ENCODE measurements at regions not wholly inside any gene's neighbourhood (a gene's known extent, or its start where the extent isn't known, plus 50 kb on each side); places are given as distances from the start of the nearest gene placed in this dataset.
A peak's percentile ranks its signal among the peaks of the same experiment; 100 is the strongest.
"Not testable (repeated sequence)": the region's sequence is repeated elsewhere in the genome, so short reads cannot be mapped to it uniquely, and the experiment has no call there.

DNA sequence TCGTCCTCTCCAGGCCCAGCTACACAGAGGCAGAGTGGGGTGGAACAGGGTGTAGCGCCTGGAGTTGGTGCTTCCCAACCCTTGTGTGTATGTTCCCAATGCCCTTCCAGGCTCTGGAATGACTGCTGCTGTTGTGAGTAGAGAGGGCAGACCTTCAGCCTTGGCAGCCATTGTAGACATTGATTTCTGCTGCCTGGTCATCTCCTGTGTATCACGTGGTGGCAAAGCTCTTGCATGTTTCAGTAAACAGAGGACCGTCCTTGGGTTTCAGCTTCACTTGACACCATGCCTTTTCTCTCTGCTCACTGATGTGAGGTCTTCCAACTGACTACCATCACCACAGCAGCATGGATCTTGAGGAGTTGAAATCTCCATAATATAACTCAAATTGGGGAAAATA is 397.9 kb downstream of the COG6 start:
- no peak for DNase-seq

DNA sequence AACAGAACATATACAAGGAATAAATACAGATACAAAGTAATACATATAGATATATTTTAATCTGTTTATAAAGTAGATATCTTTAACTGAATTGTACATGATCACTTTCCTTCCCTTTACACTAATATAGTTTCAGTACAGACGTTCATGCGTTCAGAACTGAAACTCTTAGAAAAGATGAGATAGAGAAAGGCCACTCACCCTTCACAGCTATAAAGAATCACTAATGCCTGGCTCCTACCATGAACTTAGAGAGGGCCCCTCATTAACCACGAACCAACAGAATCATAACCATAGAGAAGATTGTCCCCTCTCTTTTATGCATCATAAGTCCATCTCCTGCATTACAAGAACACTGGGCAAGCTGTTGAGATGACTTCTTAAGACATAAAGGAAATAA is 399.0 kb downstream of the COG6 start:
- not testable (repeated sequence) for DNase-seq

DNA sequence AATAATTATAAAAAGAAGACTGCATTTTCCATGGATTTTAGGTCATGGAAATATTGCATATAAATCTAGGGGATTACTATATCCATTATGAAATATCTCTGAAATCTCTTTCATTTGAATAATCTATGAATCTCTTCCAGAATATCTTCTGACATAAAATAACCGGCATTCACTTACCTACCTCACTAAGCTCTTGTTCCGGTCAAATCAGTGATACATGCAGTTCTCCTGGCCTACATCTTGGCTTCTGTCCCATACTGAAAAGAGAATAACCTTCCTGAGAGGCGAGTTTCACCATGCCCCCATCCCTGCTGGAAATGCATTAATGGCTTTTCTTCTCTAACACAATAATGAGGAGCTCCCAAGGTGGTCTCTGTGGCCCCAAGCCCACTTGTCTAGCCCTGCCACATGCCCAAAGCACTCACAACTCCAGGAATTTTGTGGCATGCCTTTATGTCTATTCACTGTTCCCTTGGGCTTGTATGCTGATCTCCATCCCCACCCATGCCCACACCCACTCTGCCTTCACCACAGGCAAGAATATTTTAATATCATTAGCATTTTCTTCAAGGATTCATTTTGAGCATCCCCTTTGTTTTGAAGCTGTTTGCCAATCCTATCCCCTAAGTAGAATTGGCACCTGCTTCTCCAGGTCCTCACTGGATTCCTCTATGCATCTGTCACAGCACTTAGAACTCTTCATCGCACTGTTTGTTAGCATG is 401.6 kb downstream of the COG6 start:
- DNase-seq, result no peak

DNA sequence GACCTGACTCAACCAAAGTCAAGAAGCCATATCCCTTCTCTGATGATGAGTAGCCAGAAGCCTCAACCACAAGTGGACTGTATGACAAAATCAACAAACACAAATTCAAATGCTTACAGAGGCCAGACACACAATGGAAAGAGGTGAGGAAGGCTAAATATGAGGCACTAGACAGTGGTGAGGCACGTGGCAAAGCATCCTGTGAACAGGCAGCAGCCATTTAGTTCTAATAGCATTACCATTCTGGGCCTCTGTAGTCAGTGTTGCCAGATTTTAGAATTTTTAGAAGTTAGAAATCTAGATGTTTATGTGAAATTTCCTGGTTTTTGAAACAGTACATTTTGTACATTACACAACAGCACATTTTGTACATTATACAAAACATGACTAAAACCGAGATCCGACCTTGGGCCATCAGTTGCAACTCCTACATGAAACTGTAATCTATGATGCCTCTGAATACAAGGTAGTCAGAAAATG is 403.3 kb downstream of the COG6 start:
- DNase-seq, result no peak

DNA sequence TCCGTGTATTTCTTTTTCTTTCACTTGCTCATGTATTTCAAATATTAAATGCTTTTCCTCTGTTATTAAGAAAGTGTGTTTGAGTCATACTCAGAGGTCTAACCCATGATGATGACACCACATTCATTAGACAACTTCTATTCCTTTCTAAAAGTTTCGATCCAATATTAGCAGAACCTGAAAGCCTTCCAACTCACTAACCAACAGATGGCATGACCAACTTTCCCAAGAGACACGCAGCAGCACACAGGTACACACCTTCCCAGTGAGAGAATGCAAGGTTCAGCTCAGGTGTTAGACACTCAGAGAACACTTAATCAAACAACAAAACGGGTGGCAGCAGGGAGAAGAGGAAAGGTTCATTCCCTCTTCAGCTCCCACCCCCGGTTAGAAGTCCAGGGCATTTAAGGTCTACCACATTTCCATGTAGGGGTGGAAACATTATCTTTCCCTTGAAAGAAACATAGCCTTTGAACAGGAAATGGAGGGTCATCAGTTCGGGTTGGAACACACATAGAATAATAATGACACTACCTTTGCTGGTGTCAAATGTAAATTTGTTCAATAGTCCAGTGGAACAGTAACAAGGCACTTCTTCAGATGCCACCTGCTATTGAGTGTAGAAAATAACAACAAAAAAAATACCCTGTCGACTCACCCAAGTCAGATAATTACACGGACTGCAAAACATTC is 404.2 kb downstream of the COG6 start:
- no peak for DNase-seq

DNA sequence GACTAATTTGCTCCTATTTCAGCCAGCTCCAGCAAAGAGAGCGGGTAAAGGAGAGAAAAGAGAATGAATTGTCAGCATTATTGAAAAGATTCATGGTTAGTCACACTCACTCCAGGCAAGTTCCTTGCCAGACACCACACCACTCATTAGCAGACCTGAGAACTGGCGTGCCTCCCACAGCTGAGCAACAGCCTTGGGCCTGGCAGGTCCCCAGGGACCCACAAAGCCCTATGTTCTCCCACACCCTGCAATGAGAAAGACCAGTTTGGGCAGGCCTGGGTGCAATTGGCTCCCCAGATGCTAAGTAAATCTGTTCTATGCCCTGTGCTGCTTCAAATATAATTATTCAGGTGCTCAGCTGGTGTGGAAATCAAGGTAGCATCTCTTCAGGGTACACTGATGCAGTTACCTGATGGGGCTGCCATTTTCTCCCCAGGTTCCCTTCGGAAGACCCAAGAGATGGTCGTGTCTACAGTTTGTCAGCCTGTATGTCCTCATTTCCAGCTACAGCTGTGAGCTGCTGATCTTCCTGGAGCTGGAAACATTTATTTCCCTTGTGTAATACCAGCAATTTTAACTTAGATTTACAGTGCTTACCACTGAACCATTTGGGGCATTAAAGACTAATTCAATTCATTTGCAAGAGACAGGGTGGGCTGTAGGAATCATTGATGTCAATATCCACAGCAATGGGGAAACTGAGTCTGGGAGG is 405.0 kb downstream of the COG6 start:
- DNase-seq, result peak in 1 of 2 donors; percentile 14

DNA sequence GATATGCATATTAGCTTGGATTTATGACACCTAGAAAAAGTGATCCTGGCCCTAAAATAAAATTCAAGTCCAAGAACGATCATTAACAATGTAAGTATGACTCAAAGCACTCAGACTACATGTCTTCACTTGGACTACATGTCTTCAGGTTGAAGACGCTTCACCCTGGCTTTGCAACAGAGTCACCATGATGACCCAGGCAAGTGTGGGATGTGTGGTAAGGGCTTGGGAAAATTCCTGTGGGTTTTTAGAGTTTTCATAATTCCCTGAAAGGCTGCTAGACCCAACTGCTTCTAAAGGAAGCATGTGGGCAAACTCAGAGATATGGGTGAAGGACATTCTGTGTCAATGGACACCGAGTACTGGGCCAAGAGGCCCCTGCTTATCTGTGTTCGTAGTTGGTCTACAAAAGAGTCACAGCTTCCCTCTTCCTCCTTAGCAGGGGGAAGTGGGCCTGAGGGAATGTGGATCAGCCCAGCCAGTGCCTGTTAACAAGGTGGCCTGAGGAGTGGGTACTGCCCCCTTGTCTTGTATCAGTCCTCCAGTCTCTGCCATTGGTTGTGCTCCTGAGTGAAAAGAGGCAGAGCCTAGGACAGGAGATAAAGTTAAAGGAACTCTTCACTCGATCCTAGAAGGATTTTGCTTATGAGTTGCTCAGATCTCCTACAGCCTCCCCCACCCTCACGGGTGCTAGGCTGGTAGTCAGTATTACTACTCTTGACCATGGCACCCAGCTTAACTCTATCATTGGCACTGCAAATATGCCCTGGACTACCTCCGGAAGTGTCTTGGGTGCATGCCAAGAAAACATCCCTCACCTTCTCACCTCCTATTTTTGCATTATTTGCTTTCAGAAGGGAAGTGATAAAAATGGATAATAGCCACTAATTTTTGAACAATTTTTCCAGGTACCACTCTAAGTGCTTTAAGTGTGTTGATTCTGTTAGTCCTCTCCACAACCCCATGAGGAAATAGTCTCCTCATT is 406.3 kb downstream of the COG6 start:
- no peak for DNase-seq

DNA sequence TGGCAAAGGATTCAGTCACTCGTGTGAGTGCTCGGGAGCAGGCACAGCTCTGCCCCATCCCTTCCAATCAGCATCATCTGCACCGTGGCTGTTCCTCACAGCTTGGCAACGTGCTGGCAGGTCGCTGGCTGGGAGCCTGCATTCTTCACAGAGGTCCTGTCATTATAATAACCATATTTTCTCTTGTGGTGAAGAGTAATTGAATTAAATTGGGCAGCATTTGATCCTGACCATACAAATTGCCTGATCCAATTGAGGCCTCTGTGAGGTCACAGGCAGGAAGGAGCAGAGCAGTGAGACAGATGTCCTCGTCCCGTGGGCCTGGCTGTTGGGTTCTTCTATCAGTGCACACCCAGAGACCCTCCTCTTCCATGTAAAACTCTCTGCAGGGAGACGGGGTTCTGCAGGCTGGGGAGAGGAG is 407.8 kb downstream of the COG6 start:
- no peak for DNase-seq

DNA sequence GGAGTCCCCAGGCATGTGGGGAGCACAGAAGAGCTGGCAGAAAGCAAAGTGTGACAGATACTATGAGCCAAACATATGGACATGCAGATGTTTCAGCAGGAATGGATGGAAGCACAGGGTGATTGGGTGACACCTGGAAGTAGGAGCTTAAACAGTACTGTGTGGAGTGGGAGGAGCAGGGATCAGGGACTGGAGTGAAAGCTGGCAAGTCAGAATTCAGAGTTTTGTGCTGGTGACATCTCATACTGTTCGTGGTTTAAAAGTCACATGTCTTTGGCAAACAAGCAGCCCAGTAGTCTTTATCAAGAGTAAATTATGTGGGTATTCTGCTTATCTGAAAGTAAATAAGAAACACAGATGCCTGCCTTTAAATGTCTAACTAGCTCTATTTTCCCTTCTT is 408.2 kb downstream of the COG6 start:
- DNase-seq, result no peak

DNA sequence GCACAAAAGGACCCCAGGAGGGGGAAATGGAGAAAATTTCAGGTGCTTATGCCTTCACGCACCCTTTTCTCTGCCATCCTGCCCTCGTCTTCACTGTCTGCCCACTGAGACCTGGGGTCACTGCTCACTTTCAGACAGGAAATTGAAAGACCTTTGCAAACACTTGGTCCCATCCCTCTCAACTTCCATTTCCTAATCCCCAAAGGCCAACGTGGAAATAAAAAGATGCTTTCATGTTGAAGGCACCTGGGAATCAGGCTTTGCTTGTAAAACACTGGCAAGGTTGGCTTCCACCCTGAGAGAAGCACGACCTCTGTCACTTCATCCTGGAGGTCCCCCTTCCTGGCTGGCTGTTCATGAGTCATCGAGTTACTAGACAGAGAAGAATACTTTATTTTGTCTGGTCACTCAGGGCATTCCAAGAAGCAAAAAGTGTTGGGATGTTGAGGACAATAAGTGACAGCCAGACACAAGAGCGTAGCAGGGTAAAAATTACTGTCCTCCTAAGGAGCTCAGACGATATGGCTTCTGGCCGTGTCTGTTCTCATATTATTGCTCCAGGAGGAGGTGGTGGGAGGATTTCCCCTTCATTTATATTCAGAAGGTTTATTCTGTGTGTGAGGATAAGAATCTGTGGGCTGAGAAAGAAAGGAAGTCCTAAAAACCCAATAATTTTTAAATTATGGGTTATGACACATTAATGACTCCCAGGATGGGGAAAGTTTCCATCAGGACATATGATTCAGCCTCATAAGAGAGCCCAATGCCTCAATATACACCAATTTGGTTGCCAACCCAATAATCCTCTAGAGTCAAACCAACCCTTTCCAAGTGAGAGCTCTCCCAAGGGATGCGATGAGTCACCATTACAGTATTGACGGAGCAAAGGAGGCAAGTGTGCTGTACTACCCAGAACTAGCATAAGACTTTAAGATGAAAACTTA is 409.0 kb downstream of the COG6 start:
- DNase-seq, result no peak

DNA sequence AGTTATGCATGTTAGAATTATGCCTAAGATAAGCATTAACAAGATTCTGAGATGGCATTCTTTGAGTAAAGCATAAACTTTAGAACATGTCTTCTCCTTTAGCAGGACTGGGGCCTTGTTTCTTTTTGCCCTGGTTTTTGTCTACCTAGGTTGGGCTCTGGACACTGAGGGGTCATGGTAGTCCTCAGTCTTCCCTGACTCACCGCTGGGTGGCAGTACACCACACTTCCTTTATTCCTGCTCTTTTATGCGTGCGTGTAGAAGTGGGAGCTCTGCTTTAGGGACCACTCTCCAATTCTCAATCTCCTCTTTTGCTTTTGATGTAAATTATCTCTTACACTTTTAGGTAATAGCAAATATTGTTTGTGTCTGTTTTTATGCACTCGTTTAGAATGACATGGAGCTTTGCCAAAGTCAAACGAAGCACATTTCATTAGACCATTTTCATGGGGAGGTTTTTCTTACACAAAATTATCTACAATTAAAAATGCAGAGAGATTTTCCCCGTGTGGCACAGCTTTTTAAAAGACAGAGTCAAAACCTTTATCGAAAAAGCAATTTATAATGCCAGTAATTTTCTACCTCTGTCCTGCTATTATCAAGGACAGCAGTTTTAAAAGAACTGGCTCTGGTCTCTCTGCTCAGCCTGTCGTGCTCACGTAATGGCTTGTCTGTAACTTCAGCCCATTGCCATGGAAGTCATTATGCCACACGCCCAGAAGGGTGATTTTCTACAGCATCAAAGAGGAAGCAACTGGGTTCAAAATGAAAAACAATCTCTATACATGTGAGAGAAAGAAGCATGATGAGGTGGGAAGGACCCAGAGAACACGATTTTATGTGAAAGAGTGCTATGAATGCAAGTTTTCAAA is 413.9 kb downstream of the COG6 start:
- DNase-seq, result peak; percentile 72 to 78

DNA sequence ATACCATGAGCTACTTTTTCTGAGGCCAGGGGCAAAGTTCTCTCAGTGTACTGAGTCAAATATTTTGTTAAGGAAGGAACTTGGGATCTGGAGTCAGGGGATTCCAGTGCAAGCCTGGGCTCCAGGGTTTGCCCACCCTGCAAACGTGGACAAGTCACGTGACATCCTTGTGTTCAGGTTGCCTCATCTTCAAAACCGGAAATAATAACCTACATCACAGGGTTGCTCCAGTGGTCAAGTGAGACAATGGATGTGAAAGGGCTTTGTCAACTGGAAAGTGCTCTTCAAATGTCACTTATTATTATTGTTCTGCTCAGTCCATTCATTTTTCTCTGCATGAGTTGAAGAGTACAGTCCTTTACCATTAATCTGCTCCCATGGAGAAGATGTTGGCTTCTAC is 414.9 kb downstream of the COG6 start:
- DNase-seq, result no peak

DNA sequence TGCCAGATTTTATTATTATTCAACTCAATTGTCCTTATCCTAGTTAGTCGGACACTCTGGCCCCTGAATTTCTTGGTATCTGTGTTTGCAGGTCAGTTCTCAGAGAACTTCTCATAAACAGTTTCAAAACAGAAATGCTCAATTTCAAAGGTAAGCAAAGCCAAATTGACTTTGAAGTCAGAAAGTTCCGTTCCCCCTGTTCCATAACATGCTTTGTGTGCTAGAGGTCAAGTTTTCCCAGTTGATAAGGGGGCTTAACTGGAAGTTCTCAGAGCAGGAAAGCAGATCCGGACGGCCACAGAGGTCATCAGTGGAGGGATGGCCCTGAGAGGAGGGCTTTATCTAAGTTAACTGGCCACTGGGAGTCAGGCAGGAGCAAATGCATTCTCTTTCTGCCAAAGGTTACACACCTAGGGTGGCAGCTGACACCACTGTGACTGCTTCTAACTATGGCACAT is 417.2 kb downstream of the COG6 start:
- DNase-seq, result no peak

DNA sequence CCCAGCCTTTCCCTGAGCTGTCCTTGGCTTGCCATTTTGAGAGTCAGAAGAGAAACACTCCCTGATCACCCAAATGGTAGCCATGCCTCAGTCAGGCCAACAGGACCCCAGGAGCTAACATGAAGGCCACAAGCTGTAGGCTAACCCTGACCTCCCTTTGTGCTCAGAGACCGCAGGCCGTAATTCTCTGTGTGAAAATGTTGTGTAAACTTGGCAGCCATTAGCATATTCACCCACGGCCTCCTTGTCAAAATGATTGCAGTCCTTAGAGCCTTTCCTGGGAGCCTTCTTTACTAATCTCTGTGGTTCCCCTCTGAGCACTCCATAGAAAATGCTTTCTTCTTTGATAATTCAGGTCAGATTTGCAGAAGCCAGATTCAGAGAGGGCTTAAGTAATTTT is 418.9 kb downstream of the COG6 start:
- DNase-seq, result no peak

DNA sequence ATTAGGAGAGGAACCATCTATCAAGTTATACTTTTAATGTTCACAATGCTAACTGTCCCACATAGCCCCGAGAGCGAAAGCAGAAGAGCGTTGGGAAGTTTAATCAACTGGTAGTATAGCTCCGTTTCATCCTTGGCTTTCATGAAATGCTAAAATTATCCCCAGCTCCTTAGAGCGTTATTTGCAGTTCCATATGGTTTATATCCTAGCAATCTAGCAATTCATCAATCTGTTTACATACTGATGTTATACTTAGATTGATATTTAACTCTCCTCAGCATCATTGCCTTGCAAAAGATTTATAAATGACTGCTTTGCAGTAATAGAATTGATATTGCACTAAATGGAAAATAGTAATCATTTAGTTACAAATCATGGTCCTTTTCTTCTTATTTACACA is 419.8 kb downstream of the COG6 start:
- no peak for DNase-seq

DNA sequence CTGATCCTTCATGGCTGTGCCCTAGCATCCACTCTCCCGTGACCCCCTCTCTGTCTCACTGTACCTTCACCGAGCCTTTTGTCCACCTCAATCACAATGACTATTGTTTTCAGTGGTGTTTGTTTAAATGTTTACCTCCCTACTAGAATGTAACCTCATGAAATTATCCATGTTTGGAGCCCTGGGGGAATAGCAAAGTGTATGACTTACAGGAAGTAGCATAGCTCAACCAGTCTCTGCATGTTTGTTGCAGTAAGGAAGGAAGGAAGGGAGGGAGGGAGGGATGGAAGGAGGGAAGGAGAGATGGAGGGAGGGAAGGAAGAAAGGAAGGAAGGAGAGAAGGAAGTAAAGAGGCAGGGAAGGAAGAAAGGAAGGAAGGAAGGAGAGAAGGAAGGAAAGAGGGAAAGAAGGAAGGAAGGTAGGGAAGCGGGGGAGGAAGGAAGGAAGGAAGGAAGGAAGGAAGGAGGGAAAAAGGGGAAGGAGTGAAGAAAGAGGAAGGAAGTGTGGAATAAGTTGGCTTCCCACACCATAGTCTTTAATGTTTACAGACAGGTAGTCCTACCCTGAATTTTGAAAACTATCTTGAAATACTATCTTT is 421.4 kb downstream of the COG6 start:
- no peak for DNase-seq

DNA sequence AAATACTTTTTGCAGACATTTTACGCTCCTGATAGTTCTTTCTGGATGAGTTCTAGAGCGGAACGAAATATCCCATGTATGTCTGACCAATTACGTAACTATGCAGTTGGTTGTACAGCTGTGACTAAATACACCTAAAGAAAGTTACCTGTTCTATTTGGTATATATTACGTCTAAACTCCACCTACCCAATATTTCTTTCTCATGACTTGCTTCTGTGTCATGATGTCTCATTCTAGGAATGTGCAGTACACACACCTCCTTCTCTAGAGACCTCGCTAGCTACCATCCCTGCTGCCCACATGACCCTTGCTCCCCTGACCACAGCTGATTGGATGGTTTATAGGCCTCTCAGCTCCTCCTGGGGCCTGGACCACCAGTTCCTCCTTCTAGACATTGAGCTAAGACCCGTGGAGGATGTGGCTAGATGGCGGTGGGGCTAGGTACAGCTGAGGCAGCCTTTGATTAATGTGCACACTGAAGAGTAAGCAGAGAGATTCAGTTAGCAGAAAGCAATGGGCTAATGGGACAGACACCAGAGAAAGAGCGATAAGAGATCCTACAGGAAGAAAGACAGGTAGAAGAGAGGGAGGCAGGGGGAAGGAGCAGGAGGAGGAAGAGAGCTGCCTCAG is 422.1 kb downstream of the COG6 start:
- DNase-seq, result no peak

DNA sequence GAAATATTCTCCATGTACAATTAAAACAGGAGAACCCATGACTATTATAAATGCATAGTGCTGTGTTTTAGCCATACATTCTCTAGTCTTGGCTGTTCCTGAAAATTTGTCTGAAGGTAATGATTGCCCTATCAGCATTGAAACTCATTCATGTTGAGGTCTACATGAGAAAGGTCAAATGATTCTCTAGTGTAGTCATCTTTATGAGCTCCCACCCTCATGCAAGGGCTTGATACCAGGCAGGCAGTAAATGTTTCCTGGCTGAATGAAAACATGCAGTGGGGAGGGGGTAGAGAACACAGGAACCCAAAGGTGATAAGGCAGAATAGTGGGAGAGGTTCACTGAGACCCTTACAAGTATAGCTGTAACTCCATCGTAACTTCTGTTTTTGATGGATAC is 424.3 kb downstream of the COG6 start:
- DNase-seq, result no peak

DNA sequence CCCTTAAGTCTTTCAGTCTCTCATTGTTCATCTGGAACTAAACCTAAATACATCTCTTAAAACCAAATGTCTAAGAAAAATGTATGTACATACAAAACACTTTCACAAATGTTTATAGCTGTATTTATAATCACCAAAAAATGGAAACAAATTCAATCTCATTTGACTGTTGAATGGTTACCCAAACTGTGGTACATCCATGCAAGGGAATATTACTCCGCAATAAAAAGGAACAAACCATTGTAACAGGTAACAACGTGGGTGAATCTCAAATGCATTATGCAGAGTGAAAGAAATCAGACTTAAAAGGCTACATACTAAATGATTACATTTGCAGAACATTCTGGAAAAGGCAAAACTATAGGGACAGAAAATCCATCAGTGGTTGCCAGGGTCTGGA is 425.2 kb downstream of the COG6 start:
- DNase-seq, result no peak
